ENCODE measurements at regions not wholly inside any gene's neighbourhood (a gene's known extent, or its start where the extent isn't known, plus 50 kb on each side); places are given as distances from the start of the nearest gene placed in this dataset.
A peak's percentile ranks its signal among the peaks of the same experiment; 100 is the strongest.
"Not testable (repeated sequence)": the region's sequence is repeated elsewhere in the genome, so short reads cannot be mapped to it uniquely, and the experiment has no call there.

DNA sequence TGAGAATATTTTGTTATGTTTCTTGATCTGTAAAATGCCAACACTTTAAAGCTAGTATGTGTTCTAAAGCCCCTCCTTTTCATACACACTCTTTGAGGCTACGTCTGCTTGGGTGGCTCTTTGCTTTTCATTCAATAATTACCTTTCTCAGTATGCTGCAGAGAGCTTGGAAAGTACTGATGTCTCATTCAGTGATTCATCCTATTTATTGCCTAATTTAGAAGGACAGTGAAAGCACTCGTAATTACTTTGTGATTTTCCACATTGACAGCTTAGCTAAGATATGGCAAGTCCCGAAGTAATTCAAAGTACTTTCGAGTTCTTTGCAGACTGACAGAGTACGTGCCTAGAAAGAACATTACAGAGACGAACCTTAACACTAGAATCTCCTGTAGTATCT, 57.2 kb downstream of the BMP15 start:
- TF ChIP-seq, protein P1, sequence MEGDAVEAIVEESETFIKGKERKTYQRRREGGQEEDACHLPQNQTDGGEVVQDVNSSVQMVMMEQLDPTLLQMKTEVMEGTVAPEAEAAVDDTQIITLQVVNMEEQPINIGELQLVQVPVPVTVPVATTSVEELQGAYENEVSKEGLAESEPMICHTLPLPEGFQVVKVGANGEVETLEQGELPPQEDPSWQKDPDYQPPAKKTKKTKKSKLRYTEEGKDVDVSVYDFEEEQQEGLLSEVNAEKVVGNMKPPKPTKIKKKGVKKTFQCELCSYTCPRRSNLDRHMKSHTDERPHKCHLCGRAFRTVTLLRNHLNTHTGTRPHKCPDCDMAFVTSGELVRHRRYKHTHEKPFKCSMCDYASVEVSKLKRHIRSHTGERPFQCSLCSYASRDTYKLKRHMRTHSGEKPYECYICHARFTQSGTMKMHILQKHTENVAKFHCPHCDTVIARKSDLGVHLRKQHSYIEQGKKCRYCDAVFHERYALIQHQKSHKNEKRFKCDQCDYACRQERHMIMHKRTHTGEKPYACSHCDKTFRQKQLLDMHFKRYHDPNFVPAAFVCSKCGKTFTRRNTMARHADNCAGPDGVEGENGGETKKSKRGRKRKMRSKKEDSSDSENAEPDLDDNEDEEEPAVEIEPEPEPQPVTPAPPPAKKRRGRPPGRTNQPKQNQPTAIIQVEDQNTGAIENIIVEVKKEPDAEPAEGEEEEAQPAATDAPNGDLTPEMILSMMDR (IDR thresholded peaks at IDR 0.05; ENCODE audit: low read depth, low read length) = no peak
- Histone ChIP-seq H3K27me3 (ENCODE audit: insufficient read depth, low read depth, severe bottlenecking) (peaks cover 6% of the 10 kb centered on the region), H3K27ac (no peak overlapping the region), H3K4me3 (ENCODE audit: low read depth, low read length) (no peak overlapping the region), H3K36me3 (no peaks in the 10 kb centered on the region), H3K9me3 (ENCODE audit: severe bottlenecking) (no peaks in the 10 kb centered on the region)
- no peak for DNase-seq

GRCh38 chrX:50968871-50969635, 58.5 kb downstream of the BMP15 start:
- H3K36me3 ChIP-seq; DNase-seq; H3K9me3 ChIP-seq (ENCODE audit: severe bottlenecking); H3K27ac ChIP-seq; H3K27me3 ChIP-seq (ENCODE audit: insufficient read depth, low read depth, severe bottlenecking); H3K4me3 ChIP-seq (ENCODE audit: low read depth, low read length): not testable (repeated sequence)

DNA sequence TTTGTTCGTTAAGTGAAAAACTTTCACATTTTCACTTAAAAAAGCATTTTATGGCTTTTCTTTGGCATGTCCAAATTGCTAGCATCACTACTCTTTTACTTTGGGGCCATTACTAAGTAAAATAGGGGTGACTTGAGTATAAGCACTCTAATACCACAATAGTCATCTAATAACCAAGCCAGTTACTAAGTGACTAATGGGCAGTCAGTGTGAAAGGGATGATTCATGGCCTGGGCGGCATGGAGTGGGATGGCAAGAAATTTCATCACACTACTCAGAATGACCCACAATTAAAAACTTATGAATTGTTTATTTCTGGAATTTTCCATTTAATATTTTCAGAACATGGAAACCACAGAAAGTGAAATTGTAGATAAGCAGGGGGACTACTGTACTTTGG, 60.9 kb downstream of the BMP15 start:
- Histone ChIP-seq H3K9me3 (ENCODE audit: severe bottlenecking) (no peaks in the 10 kb centered on the region), H3K4me3 (ENCODE audit: low read depth, low read length) (no peak overlapping the region), H3K27ac (no peak overlapping the region), H3K27me3 (ENCODE audit: insufficient read depth, low read depth, severe bottlenecking) (peaks cover 12% of the 10 kb centered on the region), H3K36me3 (no peaks in the 10 kb centered on the region)
- TF ChIP-seq, protein P1 (IDR thresholded peaks at IDR 0.05; ENCODE audit: low read depth, low read length) = no peak
- no peak for DNase-seq

DNA sequence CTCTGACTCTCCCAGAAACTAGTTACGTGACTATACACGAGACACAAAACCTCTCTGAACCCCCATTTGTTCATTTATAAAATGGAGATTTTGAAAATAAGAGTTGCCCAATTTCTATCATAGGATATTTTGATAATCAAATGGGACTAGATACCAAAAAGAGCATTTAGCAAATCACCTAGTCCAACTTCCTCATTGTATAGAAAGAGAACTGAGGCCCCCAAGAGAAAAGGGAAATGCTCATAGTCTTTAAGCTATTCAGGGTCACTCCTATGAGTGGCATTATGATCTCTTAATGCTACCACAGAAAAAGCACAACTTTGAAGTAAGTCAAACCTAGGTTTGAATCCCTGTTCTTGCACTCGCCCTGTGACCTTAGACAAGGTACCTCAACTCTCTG, 62.7 kb downstream of the BMP15 start:
- DNase-seq = no peak
- H3K9me3 ChIP-seq (ENCODE audit: severe bottlenecking) = no peaks in the 10 kb centered on the region
- no peaks in the 10 kb centered on the region for H3K36me3 ChIP-seq
- TF ChIP-seq, protein P1 (IDR thresholded peaks at IDR 0.05; ENCODE audit: low read depth, low read length) = no peak
- H3K27ac ChIP-seq = no peak overlapping the region
- H3K27me3 ChIP-seq (ENCODE audit: insufficient read depth, low read depth, severe bottlenecking) = peaks cover 16% of the 10 kb centered on the region
- no peak overlapping the region for H3K4me3 ChIP-seq (ENCODE audit: low read depth, low read length)

GRCh38 chrX:50978920-50979682, 68.6 kb downstream of the BMP15 start:
- no peaks in the 10 kb centered on the region for H3K36me3 ChIP-seq
- TF ChIP-seq, protein P1 (IDR thresholded peaks at IDR 0.05; ENCODE audit: low read depth, low read length) = 0 out of 2 replicates have a peak, but pooled peaks have one; percentile 7
- no peaks in the 10 kb centered on the region for H3K9me3 ChIP-seq (ENCODE audit: severe bottlenecking)
- peaks cover 37% of the 10 kb centered on the region for H3K27me3 ChIP-seq (ENCODE audit: insufficient read depth, low read depth, severe bottlenecking)
- H3K4me3 ChIP-seq (ENCODE audit: low read depth, low read length) = no peak overlapping the region
- H3K27ac ChIP-seq = no peak overlapping the region
- DNase-seq = no peak

DNA sequence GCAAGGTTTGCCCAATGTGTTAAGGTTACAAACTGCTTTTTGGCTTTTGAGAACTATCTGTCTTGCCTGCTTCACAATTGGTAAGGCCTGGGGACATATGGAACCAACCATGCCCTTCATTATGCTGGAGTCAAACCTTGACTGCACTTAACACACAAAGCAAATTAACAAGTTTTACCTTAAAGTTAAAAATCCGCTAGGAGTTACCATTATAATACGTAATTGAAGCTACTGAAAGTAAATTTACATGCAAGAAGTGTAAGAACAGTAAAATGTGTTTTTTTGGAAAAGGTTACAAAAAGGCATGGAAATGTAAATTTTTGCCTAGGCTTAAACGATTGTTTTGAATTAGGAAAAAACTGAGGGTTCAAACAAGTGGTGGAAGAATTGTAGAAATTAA, 69.7 kb downstream of the BMP15 start:
- Histone ChIP-seq H3K27ac (no peak overlapping the region), H3K9me3 (ENCODE audit: severe bottlenecking) (no peaks in the 10 kb centered on the region), H3K4me3 (ENCODE audit: low read depth, low read length) (no peak overlapping the region), H3K36me3 (no peaks in the 10 kb centered on the region), H3K27me3 (ENCODE audit: insufficient read depth, low read depth, severe bottlenecking) (peaks cover 40% of the 10 kb centered on the region)
- DNase-seq = no peak
- TF ChIP-seq, protein P1 (IDR thresholded peaks at IDR 0.05; ENCODE audit: low read depth, low read length) = no peak

All from WERI-Rb-1 (cell line).